ENCODE measurements at regions not wholly inside any gene's neighbourhood (a gene's known extent, or its start where the extent isn't known, plus 50 kb on each side); places are given as distances from the start of the nearest gene placed in this dataset.
"Not testable (repeated sequence)": the region's sequence is repeated elsewhere in the genome, so short reads cannot be mapped to it uniquely, and the experiment has no call there.

DNA sequence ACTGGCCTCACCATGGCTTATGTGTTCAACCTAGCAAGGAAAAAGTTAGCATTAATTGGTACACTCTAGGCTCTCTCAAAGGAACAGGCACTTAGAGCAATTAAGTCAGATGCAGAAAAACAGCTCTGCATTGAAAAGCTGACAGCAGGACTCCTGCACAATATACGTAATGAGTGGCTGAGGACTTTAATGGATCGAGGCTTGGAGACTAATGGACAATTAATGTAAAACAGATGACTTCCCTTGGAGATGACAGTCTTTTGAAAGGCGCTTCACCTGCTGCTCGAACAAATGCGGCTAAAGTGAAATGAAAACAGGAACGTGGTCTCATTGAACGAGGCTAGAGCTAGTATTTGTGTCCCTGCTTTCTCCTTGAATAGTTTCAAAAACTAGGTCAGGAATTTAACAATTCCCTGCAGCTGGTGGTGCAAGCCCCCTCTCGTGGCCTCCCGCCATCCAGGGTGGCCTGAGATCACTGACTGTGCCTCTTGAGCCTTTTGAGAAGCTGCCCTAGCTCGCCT is 137.1 kb downstream of the ELOVL4 start:
- no peaks in the 10 kb centered on the region for H3K4me1 ChIP-seq (ENCODE audit: insufficient read depth, low read length, severe bottlenecking)
- no peak overlapping the region for H3K4me3 ChIP-seq (ENCODE audit: low read depth, low read length, poor library complexity, severe bottlenecking)
- no peaks in the 10 kb centered on the region for H3K79me2 ChIP-seq (ENCODE audit: insufficient read depth, low read length)

GRCh38 chr6:79808921-79809320 is 138.4 kb downstream of the ELOVL4 start:
- Histone ChIP-seq H3K4me1 (ENCODE audit: insufficient read depth, low read length, severe bottlenecking) (no peaks in the 10 kb centered on the region), H2AFZ (ENCODE audit: low read length) (no peak overlapping the region), H3K36me3 (ENCODE audit: insufficient read depth, low read length) (no peaks in the 10 kb centered on the region), H4K20me1 (ENCODE audit: insufficient read depth, low read length) (no peaks in the 10 kb centered on the region), H3K27me3 (ENCODE audit: insufficient read depth, low read length) (no peaks in the 10 kb centered on the region), H3K27ac (ENCODE audit: low read depth, low read length, poor library complexity, severe bottlenecking) (no peak overlapping the region), H3F3A (ENCODE audit: insufficient read depth, low read length) (no peaks in the 10 kb centered on the region), H3K4me3 (ENCODE audit: low read depth, low read length, poor library complexity, severe bottlenecking) (no peak overlapping the region), H3K4me2 (ENCODE audit: low read length) (no peak overlapping the region), H3K9me2 (ENCODE audit: low read depth, low read length) (no peaks in the 10 kb centered on the region), H3K79me2 (ENCODE audit: insufficient read depth, low read length) (no peaks in the 10 kb centered on the region), H3K9ac (ENCODE audit: low read length) (no peak overlapping the region), H3K9me3 (ENCODE audit: low read length) (no peaks in the 10 kb centered on the region)
- no peak for TF ChIP-seq EZH2 (IDR thresholded peaks at IDR 0.05; ENCODE audit: borderline replicate concordance, low read length)
- TF ChIP-seq CTCF (IDR thresholded peaks at IDR 0.05; ENCODE audit: low read length): no peak

More for the DNA sequence above, 137.1 kb downstream of the ELOVL4 start:
- no peak for TF ChIP-seq CTCF (IDR thresholded peaks at IDR 0.05; ENCODE audit: low read length)
- TF ChIP-seq EZH2 (IDR thresholded peaks at IDR 0.05; ENCODE audit: borderline replicate concordance, low read length): no peak
- Histone ChIP-seq H3F3A (ENCODE audit: insufficient read depth, low read length) (no peaks in the 10 kb centered on the region), H2AFZ (ENCODE audit: low read length) (no peak overlapping the region), H3K36me3 (ENCODE audit: insufficient read depth, low read length) (no peaks in the 10 kb centered on the region), H3K9me2 (ENCODE audit: low read depth, low read length) (no peaks in the 10 kb centered on the region), H3K9ac (ENCODE audit: low read length) (no peak overlapping the region), H3K27me3 (ENCODE audit: insufficient read depth, low read length) (no peaks in the 10 kb centered on the region), H4K20me1 (ENCODE audit: insufficient read depth, low read length) (no peaks in the 10 kb centered on the region; the same call in 1 of the 2 replicates), H3K9me3 (ENCODE audit: low read length) (no peaks in the 10 kb centered on the region), H3K4me2 (ENCODE audit: low read length) (no peak overlapping the region), H3K27ac (ENCODE audit: low read depth, low read length, poor library complexity, severe bottlenecking) (no peak overlapping the region)

GRCh38 chr6:79806661-79807060 is 140.7 kb downstream of the ELOVL4 start:
- not testable (repeated sequence) for H3K9me2 ChIP-seq (ENCODE audit: low read depth, low read length); H3K9ac ChIP-seq (ENCODE audit: low read length); H3K27me3 ChIP-seq (ENCODE audit: insufficient read depth, low read length); H3K27ac ChIP-seq (ENCODE audit: low read depth, low read length, poor library complexity, severe bottlenecking); H2AFZ ChIP-seq (ENCODE audit: low read length); H3K4me2 ChIP-seq (ENCODE audit: low read length); H3F3A ChIP-seq (ENCODE audit: insufficient read depth, low read length); H3K36me3 ChIP-seq (ENCODE audit: insufficient read depth, low read length); H4K20me1 ChIP-seq (ENCODE audit: insufficient read depth, low read length); H3K4me3 ChIP-seq (ENCODE audit: low read depth, low read length, poor library complexity, severe bottlenecking); H3K9me3 ChIP-seq (ENCODE audit: low read length); H3K79me2 ChIP-seq (ENCODE audit: insufficient read depth, low read length); H3K4me1 ChIP-seq (ENCODE audit: insufficient read depth, low read length, severe bottlenecking)

GRCh38 chr6:79804732-79805131 is 142.6 kb downstream of the ELOVL4 start:
- H3K9me2 ChIP-seq (ENCODE audit: low read depth, low read length): no peaks in the 10 kb centered on the region
- no peak overlapping the region for H3K4me2 ChIP-seq (ENCODE audit: low read length)
- no peak overlapping the region for H3K4me3 ChIP-seq (ENCODE audit: low read depth, low read length, poor library complexity, severe bottlenecking)
- no peak overlapping the region for H3K27ac ChIP-seq (ENCODE audit: low read depth, low read length, poor library complexity, severe bottlenecking)
- H3K36me3 ChIP-seq (ENCODE audit: insufficient read depth, low read length): no peaks in the 10 kb centered on the region
- no peaks in the 10 kb centered on the region for H3K79me2 ChIP-seq (ENCODE audit: insufficient read depth, low read length)
- no peaks in the 10 kb centered on the region for H3K4me1 ChIP-seq (ENCODE audit: insufficient read depth, low read length, severe bottlenecking)
- TF ChIP-seq EZH2 (IDR thresholded peaks at IDR 0.05; ENCODE audit: borderline replicate concordance, low read length) (no peak), CTCF (IDR thresholded peaks at IDR 0.05; ENCODE audit: low read length) (no peak)
- no peak overlapping the region for H3K9ac ChIP-seq (ENCODE audit: low read length)
- no peaks in the 10 kb centered on the region for H3F3A ChIP-seq (ENCODE audit: insufficient read depth, low read length)
- no peaks in the 10 kb centered on the region for H4K20me1 ChIP-seq (ENCODE audit: insufficient read depth, low read length)
- H3K9me3 ChIP-seq (ENCODE audit: low read length): no peaks in the 10 kb centered on the region
- H3K27me3 ChIP-seq (ENCODE audit: insufficient read depth, low read length): no peaks in the 10 kb centered on the region
- no peak overlapping the region for H2AFZ ChIP-seq (ENCODE audit: low read length)
